GM20000 (cell line): ENCODE measurements at regions not wholly inside any gene's neighbourhood (a gene's known extent, or its start where the extent isn't known, plus 50 kb on each side); places are given as distances from the start of the nearest gene placed in this dataset.

Source experiments
- DNase-seq: peaks from one replicate; pipeline ENCODE4 v3.0.0; 2012; ENCODE audit warnings: low spot score
- TF ChIP-seq, protein P1 (sequence below): IDR thresholded peaks from 2 replicates; pipeline ENCODE4 v1.5.1; 2012; ENCODE audit warnings: mild to moderate bottlenecking, control low read depth; ENCODE audit errors: extremely low read depth, missing control alignments

DNA sequence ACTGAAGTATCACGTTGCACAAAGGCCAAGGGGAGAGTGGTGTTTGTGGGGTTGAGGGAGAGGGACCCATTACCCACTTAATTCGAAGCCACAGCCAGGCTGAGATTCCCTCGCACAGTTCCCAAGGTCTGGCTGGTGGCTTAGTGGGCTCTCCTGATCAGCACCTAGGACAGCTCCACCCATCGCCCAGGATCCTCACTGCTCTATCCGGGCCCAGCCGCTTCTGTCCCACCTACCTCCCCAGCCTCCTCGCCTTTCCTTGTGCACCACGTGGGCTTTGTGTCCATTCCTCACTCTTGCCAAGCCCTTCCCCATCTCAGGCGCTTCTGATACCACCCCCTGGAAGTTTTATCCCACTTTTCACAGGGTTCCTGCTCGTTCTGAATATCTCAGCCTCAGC, 163.5 kb downstream of the CCT6B start:
- TF ChIP-seq, protein P1, sequence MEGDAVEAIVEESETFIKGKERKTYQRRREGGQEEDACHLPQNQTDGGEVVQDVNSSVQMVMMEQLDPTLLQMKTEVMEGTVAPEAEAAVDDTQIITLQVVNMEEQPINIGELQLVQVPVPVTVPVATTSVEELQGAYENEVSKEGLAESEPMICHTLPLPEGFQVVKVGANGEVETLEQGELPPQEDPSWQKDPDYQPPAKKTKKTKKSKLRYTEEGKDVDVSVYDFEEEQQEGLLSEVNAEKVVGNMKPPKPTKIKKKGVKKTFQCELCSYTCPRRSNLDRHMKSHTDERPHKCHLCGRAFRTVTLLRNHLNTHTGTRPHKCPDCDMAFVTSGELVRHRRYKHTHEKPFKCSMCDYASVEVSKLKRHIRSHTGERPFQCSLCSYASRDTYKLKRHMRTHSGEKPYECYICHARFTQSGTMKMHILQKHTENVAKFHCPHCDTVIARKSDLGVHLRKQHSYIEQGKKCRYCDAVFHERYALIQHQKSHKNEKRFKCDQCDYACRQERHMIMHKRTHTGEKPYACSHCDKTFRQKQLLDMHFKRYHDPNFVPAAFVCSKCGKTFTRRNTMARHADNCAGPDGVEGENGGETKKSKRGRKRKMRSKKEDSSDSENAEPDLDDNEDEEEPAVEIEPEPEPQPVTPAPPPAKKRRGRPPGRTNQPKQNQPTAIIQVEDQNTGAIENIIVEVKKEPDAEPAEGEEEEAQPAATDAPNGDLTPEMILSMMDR = no peak
- DNase-seq = peak; percentile 38

DNA sequence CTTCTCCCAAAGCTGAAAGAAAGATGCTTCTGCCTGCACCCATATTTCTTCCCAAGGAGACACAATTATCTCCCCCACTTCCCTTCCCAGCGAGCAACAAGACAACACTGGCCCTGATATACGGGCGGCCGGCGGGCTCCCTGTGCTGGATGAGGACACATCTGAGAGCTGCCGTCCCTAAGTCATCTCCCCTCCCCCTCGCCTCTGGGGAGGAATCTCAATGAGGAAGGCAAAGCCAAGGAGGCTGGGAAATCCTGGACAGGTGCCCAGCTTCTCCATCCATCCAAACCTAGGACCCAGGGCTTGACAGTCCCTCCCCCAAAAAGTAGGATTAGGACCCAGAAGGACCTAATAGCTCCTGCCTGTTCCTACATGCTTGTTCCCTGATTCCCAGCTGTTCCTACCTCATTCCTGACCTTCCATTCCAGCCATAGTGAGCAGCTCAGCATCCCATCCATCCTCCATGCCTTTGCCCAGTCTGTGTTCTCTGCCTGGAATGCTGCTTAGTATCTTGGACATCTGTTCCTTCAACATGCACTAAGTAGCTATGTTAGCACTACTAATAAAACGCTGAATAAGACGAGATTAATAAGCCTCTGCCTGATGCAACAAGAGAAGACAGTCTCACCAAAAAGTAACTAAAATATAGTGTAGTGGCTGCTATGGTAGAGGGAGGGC, 167.9 kb downstream of the CCT6B start:
- TF ChIP-seq, protein P1 = no peak
- no peak for DNase-seq

DNA sequence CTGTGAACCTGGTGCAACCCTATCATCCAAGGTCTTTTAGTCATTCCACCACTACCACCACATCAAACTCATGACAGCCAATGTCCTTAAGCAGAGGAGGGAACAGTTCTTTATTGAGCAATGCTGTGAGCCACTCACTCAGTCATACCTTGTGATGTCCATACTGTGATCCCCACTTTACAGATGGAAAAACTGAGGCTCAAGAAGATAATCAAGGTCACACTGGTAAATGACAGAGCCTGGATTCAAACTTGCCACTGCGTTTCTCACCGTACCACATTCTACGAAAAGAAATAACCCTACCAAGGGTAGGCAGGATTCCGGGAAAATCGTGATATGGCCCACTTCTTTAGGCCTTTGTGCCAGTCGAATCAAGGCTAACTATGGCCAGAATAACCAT, 172.6 kb downstream of the CCT6B start:
- TF ChIP-seq, protein P1 = no peak

DNA sequence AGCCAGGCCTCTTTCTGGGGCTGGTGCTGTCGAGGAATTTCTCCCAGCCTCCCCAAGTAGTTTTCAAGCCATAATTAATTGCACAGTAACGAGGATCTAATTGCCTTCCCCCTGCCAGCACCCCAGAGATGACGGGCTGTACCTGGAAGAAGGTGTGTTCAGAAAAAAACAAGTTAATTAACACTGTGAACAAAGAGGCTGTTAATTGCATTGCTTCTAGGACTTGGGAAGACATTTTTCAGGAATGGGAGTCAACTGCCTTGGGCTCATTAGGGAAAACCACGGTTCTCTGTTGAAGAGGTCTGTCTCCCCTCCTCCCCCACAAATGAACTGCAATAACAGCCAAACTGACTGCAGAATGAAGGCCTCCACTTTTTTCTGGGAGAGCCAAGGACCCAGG, 176.7 kb downstream of the CCT6B start:
- TF ChIP-seq, protein P1 = no peak
- DNase-seq = no peak

More for the DNA sequence above, 172.6 kb downstream of the CCT6B start:
- no peak for DNase-seq

DNA sequence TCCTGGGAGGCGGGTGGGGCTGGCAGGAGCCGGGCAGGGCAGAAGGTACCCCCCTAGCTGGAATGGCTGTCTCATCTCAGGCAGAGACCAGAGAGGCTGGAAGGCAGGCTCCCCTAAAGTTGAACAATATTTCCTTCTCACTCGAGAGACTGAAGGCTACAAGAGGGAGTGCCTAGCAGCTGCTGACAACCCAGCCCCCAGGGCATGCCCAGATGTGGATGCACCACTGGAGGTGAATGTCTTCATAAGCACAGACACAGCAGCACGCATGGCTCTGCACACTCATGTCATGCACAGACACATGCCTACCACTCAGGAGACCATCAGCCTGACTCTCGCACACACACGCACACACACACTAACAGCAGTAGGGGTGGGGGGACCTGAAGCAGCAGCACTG, 179.0 kb downstream of the CCT6B start:
- TF ChIP-seq, protein P1 = no peak
- no peak for DNase-seq

DNA sequence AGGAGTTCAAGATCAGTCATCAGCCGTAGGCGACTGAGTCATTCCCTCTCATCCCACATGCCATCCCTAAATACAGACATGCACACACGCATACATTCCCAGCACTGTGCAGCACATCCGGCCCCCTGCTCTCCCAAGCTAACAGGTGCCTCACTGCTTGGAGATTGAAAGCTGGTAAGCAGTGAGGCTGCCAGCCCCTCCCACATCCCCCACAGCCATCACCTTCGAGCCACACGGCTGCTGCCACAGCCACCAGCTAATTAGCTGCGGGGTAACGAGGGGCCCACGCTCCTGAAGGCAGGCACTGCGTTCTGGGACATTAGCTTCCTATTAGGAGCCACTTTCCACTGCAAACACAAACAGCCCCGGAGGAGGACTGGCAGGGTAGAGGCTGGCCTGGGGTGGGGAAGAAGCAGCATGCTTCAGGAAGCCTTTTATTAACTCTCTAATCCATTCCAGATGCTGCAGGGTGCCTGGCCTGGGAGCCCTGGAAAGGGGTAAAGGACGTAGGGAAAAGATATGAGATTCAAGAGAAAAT, 179.6 kb downstream of the CCT6B start:
- no peak for DNase-seq
- TF ChIP-seq, protein P1 = no peak

DNA sequence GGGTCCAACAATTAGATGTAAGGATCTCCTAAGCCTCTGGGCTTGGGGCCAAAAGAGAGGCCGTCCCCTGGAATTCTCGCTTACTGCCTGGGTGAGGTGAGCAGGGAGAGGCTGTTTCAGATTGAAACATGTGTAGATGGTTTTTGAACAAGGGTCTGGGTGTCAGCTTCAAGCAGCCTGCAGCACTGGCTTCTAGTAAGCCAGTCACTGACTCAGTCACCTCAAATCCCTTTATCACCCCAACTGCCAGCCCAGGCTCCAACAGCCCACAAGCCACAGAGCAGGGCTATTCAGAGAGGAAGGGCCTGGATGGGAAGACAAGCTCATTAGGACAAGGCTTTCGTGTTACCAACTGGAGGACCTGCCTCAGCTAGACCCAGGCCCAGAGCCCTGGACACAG, 180.2 kb downstream of the CCT6B start:
- DNase-seq = no peak
- TF ChIP-seq, protein P1 = no peak
